SK-N-SH (cell line): ENCODE measurements at regions not wholly inside any gene's neighbourhood (a gene's known extent, or its start where the extent isn't known, plus 50 kb on each side); places are given as distances from the start of the nearest gene placed in this dataset.

Experiments
- CTCF ChIA-PET: fragments of 300-600, 350-600 bp; formaldehyde crosslinking; extraction: SDS; loops from one replicate; lab custom pipeline; 2021; lab: Yijun Ruan, JAX
- POLR2A ChIA-PET: fragments of 350-600 bp; sonication (Branson Sonifier 250); formaldehyde crosslinking; extraction: SDS; loops from one replicate; lab custom pipeline; 2020; ENCODE audit warnings: antibody characterized with exemption, inconsistent platforms; lab: Yijun Ruan, JAX
- DNase-seq: peaks from one replicate; pipeline ENCODE4 v3.0.0; 2012
- H2AFZ ChIP-seq: fragments of 200-600 bp; sonication (generic); 2 replicates; pipeline ENCODE4 v1.8.1; 2016; ENCODE audit warnings: antibody characterized with exemption, mild to moderate bottlenecking, low read depth
- H3F3A ChIP-seq: fragments of 200-600 bp; sonication (generic); replicated peaks from 2 replicates; pipeline ENCODE3; 2016; ENCODE audit warnings: antibody characterized with exemption, mild to moderate bottlenecking; ENCODE audit not compliant: insufficient read depth
- H3K27ac ChIP-seq, 2 experiments: fragments of 200-500 bp in 1 of 2; fragments of 200-600 bp in 1 of 2; sonication (Bioruptor generic) in 1 of 2; sonication (generic), shearing (Covaris generic) in 1 of 2; 2 replicates each; pipeline versions ENCODE4 v1.5.1 to v1.6.1; 2014 to 2016; ENCODE audit warnings: low read depth in 2 of 2, inconsistent platforms in 1 of 2, low read length in 1 of 2, mild to moderate bottlenecking in 1 of 2, mixed read lengths in 1 of 2
- H3K27me3 ChIP-seq: fragments of 200-600 bp; sonication (generic), shearing (Covaris generic); 2 replicates; pipeline ENCODE4 v1.6.1; 2016; ENCODE audit warnings: mixed run types; ENCODE audit not compliant: insufficient read depth
- H3K36me3 ChIP-seq, 2 experiments: fragments of 200-500 bp in 1 of 2; fragments of 200-600 bp in 1 of 2; sonication (Bioruptor generic) in 1 of 2; sonication (generic) in 1 of 2; replicated peaks in 1 of 2; 2 replicates each; pipeline versions ENCODE3 to v1.5.1; 2014 to 2016; ENCODE audit warnings: low read length in 1 of 2, mild to moderate bottlenecking in 1 of 2; ENCODE audit not compliant: insufficient read depth in 2 of 2, control insufficient read depth in 1 of 2
- H3K4me1 ChIP-seq, 2 experiments: fragments of 200-500 bp in 1 of 2; fragments of 200-600 bp in 1 of 2; sonication (Bioruptor generic) in 1 of 2; sonication (generic), shearing (Covaris generic) in 1 of 2; 2 replicates each; pipeline versions ENCODE4 v1.5.1 to v1.6.1; 2014 to 2016; ENCODE audit warnings: low read depth in 1 of 2, low read length in 1 of 2, mixed run types in 1 of 2; ENCODE audit not compliant: insufficient read depth in 2 of 2, control insufficient read depth in 1 of 2
- H3K4me2 ChIP-seq: fragments of 200-600 bp; sonication (generic), shearing (Covaris generic); 2 replicates; pipeline ENCODE4 v1.6.1; 2017; ENCODE audit warnings: mixed run types
- H3K4me3 ChIP-seq, 2 experiments: fragments of 200-500 bp in 1 of 2; fragments of 200-600 bp in 1 of 2; sonication (Bioruptor generic) in 1 of 2; sonication (generic), shearing (Covaris generic) in 1 of 2; 2 replicates each; pipeline versions ENCODE4 v1.5.1 to v1.8.1; 2014 to 2016; ENCODE audit warnings: low read depth in 2 of 2, inconsistent platforms in 1 of 2, low read length in 1 of 2, mild to moderate bottlenecking in 1 of 2, mixed read lengths in 1 of 2, moderate library complexity in 1 of 2
- H3K79me2 ChIP-seq: fragments of 200-600 bp; sonication (generic); 2 replicates; pipeline ENCODE4 v1.8.1; 2017; ENCODE audit warnings: mild to moderate bottlenecking; ENCODE audit not compliant: insufficient read depth
- H3K9ac ChIP-seq: fragments of 200-600 bp; sonication (generic); 2 replicates; pipeline ENCODE4 v1.6.1; 2017; ENCODE audit warnings: mixed run types
- H3K9me2 ChIP-seq: fragments of 200-600 bp; sonication (generic); 2 replicates; pipeline ENCODE4 v1.6.1; 2017; ENCODE audit warnings: mixed run types
- H3K9me3 ChIP-seq: fragments of 200-600 bp; sonication (generic); 2 replicates; pipeline ENCODE4 v1.6.1; 2017; ENCODE audit warnings: mixed run types, mild to moderate bottlenecking, moderate library complexity
- H4K20me1 ChIP-seq: fragments of 200-600 bp; sonication (generic); 2 replicates; pipeline ENCODE4 v1.6.1; 2017; ENCODE audit warnings: mild to moderate bottlenecking, mixed run types; ENCODE audit not compliant: insufficient read depth
- FOXJ3 ChIP-seq: sonication (generic); formaldehyde crosslinking; IDR thresholded peaks from 2 replicates; pipeline ENCODE4 v1.5.1; 2020; ENCODE audit warnings: mild to moderate bottlenecking, missing genetic modification reagents
- GABPA ChIP-seq: IDR thresholded peaks from 2 replicates; pipeline ENCODE4 v1.4.0; 2012; ENCODE audit warnings: low read depth, mild to moderate bottlenecking
- NFIC ChIP-seq: IDR thresholded peaks from 2 replicates; pipeline ENCODE4 v1.4.0; 2012; ENCODE audit warnings: borderline replicate concordance
- SIN3A ChIP-seq: IDR thresholded peaks from 2 replicates; pipeline ENCODE4 v1.6.1; 2012; ENCODE audit warnings: low read depth, mild to moderate bottlenecking, low read length, moderate library complexity, borderline replicate concordance
- TAF1 ChIP-seq: IDR thresholded peaks from 2 replicates; pipeline ENCODE4 v1.6.1; 2012; ENCODE audit warnings: low read depth, mild to moderate bottlenecking, low read length, moderate library complexity, borderline replicate concordance
- TCF12 ChIP-seq: IDR thresholded peaks from 2 replicates; pipeline ENCODE4 v1.4.0; 2012
- YY1 ChIP-seq: IDR thresholded peaks from 2 replicates; pipeline ENCODE4 v1.4.0; 2012; ENCODE audit warnings: low read depth, mild to moderate bottlenecking
- WGBS: methylation state at CpG from one replicate; pipeline ENCODE4 v1.1.6; 2017; ENCODE audit warnings: low lambda C conversion rate; 5-methylcytosine and 5-hydroxymethylcytosine counted together
- TF ChIP-seq, protein P1 (sequence below): fragments of 150-350 bp; IDR thresholded peaks from 2 replicates; pipeline ENCODE4 v1.6.1; 2016; ENCODE audit warnings: mild to moderate bottlenecking, low read depth, low read length
- TF ChIP-seq, protein P2 (sequence below): IDR thresholded peaks from 2 replicates; pipeline ENCODE4 v1.4.0; 2012; ENCODE audit warnings: low read depth, borderline replicate concordance
- TF ChIP-seq, protein P3 (sequence below): IDR thresholded peaks from 2 replicates; pipeline ENCODE4 v1.4.0; 2012; ENCODE audit warnings: low read depth

DNA sequence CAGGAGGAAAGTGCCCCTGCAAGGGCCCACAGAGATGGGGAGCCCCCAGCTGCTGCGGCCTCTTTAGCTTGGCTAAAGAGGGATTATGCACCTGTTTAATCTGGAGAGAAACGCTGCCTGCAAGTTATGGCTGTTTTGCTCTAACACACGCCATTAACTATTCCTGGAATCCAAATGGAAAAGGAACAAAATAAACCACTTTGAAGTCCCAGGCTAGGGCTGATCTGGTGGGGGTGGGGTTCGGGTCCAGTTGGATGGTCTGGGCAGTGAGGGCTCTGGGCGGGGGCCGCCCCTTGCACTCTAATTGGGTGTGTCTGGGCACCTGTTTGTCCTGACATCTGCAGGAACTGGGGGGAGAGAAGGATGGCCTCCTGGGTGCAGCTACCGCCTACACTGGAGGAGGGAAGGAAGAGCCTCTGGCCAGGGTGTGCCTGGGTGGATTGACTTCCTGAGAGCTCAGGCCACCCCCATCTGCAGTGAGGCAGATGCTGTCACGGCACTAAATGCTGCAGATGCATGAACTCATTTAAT is 300.6 kb downstream of the ZEB1 start:
- Histone ChIP-seq H3K9me3 (peaks cover 6% of the 10 kb centered on the region; the same call in 1 of the 2 replicates), H3K4me2 (no peak overlapping the region), H3K4me1 (peaks cover 0 to 4% of the 10 kb centered on the region in 2 experiments; a peak in 1 of 4 replicates), H3K9me2 (no peaks in the 10 kb centered on the region), H3K9ac (no peak overlapping the region), H2AFZ (no peak overlapping the region), H3K4me3 (no peak overlapping the region), H3K27me3 (no peaks in the 10 kb centered on the region), H3K36me3 (no peaks in the 10 kb centered on the region), H3K79me2 (no peaks in the 10 kb centered on the region), H3F3A (no peaks in the 10 kb centered on the region), H3K27ac (no peak overlapping the region), H4K20me1 (no peaks in the 10 kb centered on the region)
- WGBS: 94% methylated on average over 5 of the region's 8 CpGs
- no peak for DNase-seq
- POLR2A ChIA-PET: no interaction called here
- CTCF ChIA-PET: no interaction called here
- TF ChIP-seq YY1 (no peak), GABPA (no peak), TCF12 (no peak), SIN3A (no peak), FOXJ3 (CRISPR knock-in tag) (no peak), NFIC (no peak)
- TF ChIP-seq, protein P1, sequence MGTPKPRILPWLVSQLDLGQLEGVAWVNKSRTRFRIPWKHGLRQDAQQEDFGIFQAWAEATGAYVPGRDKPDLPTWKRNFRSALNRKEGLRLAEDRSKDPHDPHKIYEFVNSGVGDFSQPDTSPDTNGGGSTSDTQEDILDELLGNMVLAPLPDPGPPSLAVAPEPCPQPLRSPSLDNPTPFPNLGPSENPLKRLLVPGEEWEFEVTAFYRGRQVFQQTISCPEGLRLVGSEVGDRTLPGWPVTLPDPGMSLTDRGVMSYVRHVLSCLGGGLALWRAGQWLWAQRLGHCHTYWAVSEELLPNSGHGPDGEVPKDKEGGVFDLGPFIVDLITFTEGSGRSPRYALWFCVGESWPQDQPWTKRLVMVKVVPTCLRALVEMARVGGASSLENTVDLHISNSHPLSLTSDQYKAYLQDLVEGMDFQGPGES: no peak
- TF ChIP-seq, protein P2, sequence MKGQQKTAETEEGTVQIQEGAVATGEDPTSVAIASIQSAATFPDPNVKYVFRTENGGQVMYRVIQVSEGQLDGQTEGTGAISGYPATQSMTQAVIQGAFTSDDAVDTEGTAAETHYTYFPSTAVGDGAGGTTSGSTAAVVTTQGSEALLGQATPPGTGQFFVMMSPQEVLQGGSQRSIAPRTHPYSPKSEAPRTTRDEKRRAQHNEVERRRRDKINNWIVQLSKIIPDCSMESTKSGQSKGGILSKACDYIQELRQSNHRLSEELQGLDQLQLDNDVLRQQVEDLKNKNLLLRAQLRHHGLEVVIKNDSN: no peak
- TF ChIP-seq, protein P3, sequence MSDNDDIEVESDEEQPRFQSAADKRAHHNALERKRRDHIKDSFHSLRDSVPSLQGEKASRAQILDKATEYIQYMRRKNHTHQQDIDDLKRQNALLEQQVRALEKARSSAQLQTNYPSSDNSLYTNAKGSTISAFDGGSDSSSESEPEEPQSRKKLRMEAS: no peak

DNA sequence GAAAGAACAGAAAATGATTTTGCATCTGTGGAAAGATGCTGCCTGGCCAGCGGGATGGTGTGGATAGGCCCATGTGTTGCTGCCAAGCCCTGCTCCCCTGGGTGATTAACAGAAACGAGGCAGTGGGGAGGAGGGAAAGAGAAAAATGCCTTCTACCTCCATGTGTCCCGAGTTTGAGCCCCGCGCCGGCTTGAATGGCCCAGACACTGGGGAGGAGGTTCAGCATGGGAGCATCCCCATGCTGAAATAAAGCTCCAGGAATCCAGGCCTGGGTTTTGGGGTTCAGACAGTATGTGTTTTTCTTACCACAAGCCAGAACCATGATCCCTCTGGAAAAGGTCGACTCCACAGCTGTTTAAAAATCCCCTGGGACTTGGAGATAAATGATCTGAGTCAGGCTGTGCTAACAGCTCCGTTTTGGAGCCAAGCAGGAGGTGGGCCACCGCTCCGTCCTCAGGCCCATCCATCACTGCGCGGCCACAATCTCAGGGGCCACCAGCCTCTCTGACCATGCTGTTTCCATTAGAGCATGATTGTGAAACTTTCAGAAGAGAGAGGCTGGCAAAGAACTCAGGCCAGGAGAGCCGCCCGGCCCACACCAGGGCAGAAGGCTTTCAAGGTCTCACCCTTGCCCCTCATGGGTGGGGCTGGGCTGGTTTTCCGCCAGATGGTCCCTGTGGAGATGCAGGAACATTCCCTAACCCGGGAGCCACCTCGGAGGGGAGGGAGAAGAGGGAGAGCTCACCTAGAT is 299.7 kb downstream of the ZEB1 start:
- H3K79me2 ChIP-seq: no peaks in the 10 kb centered on the region
- no peaks in the 10 kb centered on the region for H3K9me2 ChIP-seq
- H3K9me3 ChIP-seq: no peaks in the 10 kb centered on the region
- H3K9ac ChIP-seq: no peak overlapping the region
- TF ChIP-seq TAF1: no peak
- TF ChIP-seq, all 33 proteins: peak for 0
- CTCF ChIA-PET: no interaction called here
- no peaks in the 10 kb centered on the region for H3F3A ChIP-seq
- peaks cover 0 to 4% of the 10 kb centered on the region in 2 experiments; a peak in 1 of 4 replicates for H3K4me1 ChIP-seq
- no peak overlapping the region for H3K4me2 ChIP-seq
- H4K20me1 ChIP-seq: no peaks in the 10 kb centered on the region
- no peaks in the 10 kb centered on the region for H3K36me3 ChIP-seq
- DNase-seq: no peak
- 79% methylated on average over 14 of the region's 17 CpGs for WGBS
- H3K4me3 ChIP-seq: no peak overlapping the region
- H2AFZ ChIP-seq: no peak overlapping the region
- POLR2A ChIA-PET: no interaction called here
- no peak overlapping the region for H3K27ac ChIP-seq
- no peaks in the 10 kb centered on the region for H3K27me3 ChIP-seq
